Ectodermal cell (in vitro differentiated cells): ENCODE measurements at regions not wholly inside any gene's neighbourhood (a gene's known extent, or its start where the extent isn't known, plus 50 kb on each side); places are given as distances from the start of the nearest gene placed in this dataset.

Experiments used
- H3K27ac ChIP-seq: 2 replicates; pipeline ENCODE4 v1.7.0; 2013; ENCODE audit warnings: mild to moderate bottlenecking, low read depth, low read length; ENCODE audit not compliant: insufficient read depth, poor library complexity, severe bottlenecking
- H3K27me3 ChIP-seq: 2 replicates; pipeline ENCODE4 v1.7.0; 2013; ENCODE audit warnings: mild to moderate bottlenecking, low read length; ENCODE audit not compliant: insufficient read depth, control insufficient read depth, poor library complexity, severe bottlenecking
- H3K36me3 ChIP-seq: one replicate; pipeline ENCODE4 v1.7.0; 2013; ENCODE audit warnings: low read length; ENCODE audit not compliant: control insufficient read depth, insufficient read depth
- H3K4me1 ChIP-seq: one replicate; pipeline ENCODE4 v1.7.0; 2013; ENCODE audit warnings: low read length; ENCODE audit not compliant: control insufficient read depth, insufficient read depth
- H3K4me3 ChIP-seq: 2 replicates; pipeline ENCODE4 v1.7.0; 2013; ENCODE audit warnings: low read depth, low read length, control low read depth; ENCODE audit not compliant: insufficient read depth
- H3K9me3 ChIP-seq: 2 replicates; pipeline ENCODE4 v1.7.0; 2013; ENCODE audit warnings: mild to moderate bottlenecking, low read length, moderate library complexity; ENCODE audit not compliant: control insufficient read depth
- WGBS, 2 experiments: methylation state at CpG; one replicate each; pipeline ENCODE4 v1.1.7; 2013; ENCODE audit warnings: missing lambda C conversion rate in 2 of 2; 5-methylcytosine and 5-hydroxymethylcytosine counted together

DNA sequence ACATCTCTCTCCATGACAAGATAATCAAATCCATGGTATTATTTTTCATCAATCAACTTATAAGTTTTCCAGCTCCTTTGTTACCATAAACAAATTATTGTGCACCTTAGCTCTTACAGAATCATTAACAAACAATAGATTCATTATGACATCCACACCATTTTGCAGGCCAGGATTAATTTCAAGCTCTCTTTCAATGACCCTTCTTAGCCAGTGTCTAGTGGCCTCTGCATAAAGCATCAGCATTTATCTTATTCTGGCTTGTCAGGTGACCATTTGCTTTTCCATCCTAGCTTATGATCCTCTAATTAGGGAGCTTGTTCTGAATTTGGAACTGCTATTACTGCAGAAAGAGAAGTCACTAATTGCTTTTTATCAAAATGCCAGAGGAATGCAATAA lies 806.2 kb upstream of the CHAC2 start:
- Histone ChIP-seq H3K9me3 (no peaks in the 10 kb centered on the region), H3K4me3 (no peak overlapping the region), H3K4me1 (no peaks in the 10 kb centered on the region), H3K27me3 (no peaks in the 10 kb centered on the region), H3K27ac (no peak overlapping the region), H3K36me3 (no peaks in the 10 kb centered on the region)

DNA sequence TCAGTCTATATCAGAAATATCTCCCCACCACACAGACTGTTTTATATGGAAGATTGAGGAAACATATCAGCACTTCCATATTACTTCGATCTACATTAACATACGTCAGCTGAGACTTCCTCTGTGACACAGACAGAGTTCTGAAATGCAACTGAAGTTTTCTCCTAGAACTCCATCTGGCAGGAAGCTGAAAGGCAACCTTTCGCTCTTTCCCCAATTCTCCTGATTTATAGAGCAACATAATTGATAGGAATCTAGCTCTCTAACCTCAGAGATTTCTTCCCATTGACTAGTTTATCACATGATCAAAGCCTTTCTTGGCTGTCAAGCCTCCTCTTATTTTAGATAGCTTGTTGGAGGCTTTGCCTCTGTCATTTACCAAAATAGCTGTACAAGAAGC lies 806.7 kb upstream of the CHAC2 start:
- H3K4me3 ChIP-seq, result no peak overlapping the region
- no peaks in the 10 kb centered on the region for H3K4me1 ChIP-seq
- 96 to 99% methylated on average over 3 of the region's 3 CpGs for WGBS, 2 experiments
- no peaks in the 10 kb centered on the region for H3K27me3 ChIP-seq
- no peaks in the 10 kb centered on the region for H3K9me3 ChIP-seq
- no peaks in the 10 kb centered on the region for H3K36me3 ChIP-seq
- no peak overlapping the region for H3K27ac ChIP-seq

DNA sequence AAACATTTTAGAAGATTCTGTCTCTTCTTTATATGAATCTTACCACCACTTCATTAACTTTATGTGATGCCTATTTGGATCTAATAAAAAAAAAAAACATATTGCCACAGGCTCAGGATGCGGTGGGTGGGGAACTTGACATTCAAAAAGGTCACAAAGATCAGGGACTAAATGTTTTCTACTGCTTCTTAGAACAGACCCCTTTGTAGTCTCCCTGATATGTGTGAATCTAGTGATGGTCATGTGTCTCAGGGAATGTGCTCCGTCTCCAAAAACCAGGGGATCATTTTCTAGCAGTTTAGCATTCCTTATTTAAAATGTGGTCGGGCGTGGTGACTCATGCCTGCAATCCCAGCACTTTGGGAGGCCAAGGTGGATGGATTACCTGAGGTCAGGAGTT lies 807.8 kb upstream of the CHAC2 start:
- no peaks in the 10 kb centered on the region for H3K36me3 ChIP-seq
- H3K27me3 ChIP-seq, result no peaks in the 10 kb centered on the region
- WGBS, 2 experiments, result 91% methylated on average over 4 of the region's 4 CpGs
- no peaks in the 10 kb centered on the region for H3K4me1 ChIP-seq
- H3K27ac ChIP-seq, result no peak overlapping the region
- H3K9me3 ChIP-seq, result no peaks in the 10 kb centered on the region
- no peak overlapping the region for H3K4me3 ChIP-seq

DNA sequence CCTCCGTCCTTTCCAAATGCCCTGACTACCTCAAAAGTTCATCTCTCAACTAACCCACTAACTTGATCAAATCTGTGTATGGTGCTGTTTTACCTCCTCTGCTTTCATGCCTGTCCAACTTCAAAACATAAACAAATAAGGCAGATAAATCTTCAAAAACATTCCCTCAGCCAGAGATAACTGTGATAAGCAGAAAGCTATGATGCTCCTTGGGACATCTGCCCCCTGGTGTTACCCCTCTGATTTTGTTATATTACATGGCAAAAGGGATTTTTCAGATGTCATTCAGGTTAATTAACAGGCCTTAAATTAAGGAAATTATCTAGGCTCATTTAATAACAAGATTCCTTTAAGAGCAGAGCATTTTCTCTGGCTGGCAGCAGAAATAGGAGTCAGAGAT lies 810.8 kb upstream of the CHAC2 start:
- Histone ChIP-seq H3K36me3 (no peaks in the 10 kb centered on the region), H3K4me3 (no peak overlapping the region), H3K27ac (no peak overlapping the region), H3K9me3 (no peaks in the 10 kb centered on the region), H3K27me3 (no peaks in the 10 kb centered on the region), H3K4me1 (no peaks in the 10 kb centered on the region)
- 95 to 96% methylated on average over 1 of the region's 1 CpG for WGBS, 2 experiments

DNA sequence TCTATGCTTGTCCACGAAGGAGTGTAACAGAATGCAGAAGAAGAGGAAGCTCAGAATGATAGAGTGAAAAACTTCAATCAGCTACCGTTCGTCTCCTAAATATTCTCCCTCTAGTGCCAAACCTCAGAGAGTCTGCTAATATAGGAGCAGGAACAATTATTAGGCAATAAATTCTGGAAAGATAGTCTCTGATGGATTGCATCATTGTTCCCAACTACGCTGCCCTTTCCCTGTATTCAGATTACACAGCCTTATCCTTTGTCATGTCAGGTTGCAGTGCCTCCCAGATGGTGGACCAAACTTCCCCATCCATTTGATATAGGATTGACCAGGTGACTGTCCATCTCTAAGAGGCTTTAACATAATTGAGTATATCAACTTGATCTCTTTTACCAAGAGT lies 811.5 kb upstream of the CHAC2 start:
- H3K4me1 ChIP-seq, result no peaks in the 10 kb centered on the region
- H3K36me3 ChIP-seq, result no peaks in the 10 kb centered on the region
- no peaks in the 10 kb centered on the region for H3K27me3 ChIP-seq
- H3K9me3 ChIP-seq, result no peaks in the 10 kb centered on the region
- no peak overlapping the region for H3K27ac ChIP-seq
- WGBS, 2 experiments, result 88 to 98% methylated on average over 4 of the region's 4 CpGs
- H3K4me3 ChIP-seq, result no peak overlapping the region

DNA sequence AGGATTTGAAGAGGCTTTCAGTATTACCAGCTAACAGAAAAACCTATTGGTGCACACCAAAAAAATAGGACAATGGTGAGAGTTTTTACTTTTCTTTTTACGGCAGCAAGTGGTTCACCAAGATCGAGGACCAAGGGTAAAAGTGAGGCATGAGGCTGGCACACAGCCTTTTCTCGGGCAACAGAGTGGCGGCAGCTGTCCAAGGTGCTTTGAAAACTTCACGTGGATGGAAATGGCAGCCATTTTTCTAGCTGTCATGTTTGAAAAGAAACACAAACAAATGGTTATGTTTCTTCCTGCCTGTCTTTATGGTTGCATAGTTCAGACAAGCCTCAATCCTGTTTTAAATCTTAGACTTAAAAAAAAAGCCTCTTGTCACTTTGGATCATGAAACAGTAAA lies 812.5 kb upstream of the CHAC2 start:
- H3K27me3 ChIP-seq, result no peaks in the 10 kb centered on the region
- no peaks in the 10 kb centered on the region for H3K36me3 ChIP-seq
- no peaks in the 10 kb centered on the region for H3K9me3 ChIP-seq
- no peak overlapping the region for H3K27ac ChIP-seq
- H3K4me3 ChIP-seq, result no peak overlapping the region
- 88 to 89% methylated on average over 5 of the region's 5 CpGs for WGBS, 2 experiments
- H3K4me1 ChIP-seq, result no peaks in the 10 kb centered on the region

DNA sequence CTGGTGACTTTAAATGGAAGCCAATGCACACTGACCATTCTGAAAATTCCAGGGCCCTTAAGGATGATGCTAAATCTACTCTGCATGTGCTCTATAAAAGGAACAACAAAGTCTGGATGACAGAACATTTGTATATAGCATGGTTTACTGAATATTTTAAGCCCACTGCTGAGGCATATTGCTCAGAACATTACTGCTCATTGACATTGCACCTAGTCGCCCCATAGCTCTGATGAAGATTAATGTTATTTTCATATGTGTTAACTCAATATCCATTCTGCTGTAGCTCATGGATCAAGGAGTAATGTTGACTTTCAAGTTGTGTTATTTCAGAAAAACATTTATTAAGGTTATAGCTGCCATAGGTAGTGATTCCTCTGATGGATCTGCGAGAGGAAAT lies 827.5 kb upstream of the CHAC2 start:
- Histone ChIP-seq H3K4me3 (no peak overlapping the region), H3K27ac (no peak overlapping the region), H3K9me3 (no peaks in the 10 kb centered on the region), H3K4me1 (no peaks in the 10 kb centered on the region), H3K27me3 (no peaks in the 10 kb centered on the region), H3K36me3 (no peaks in the 10 kb centered on the region)
- WGBS, 2 experiments, result 78 to 95% methylated on average over 1 to 2 of the region's 2 CpGs

DNA sequence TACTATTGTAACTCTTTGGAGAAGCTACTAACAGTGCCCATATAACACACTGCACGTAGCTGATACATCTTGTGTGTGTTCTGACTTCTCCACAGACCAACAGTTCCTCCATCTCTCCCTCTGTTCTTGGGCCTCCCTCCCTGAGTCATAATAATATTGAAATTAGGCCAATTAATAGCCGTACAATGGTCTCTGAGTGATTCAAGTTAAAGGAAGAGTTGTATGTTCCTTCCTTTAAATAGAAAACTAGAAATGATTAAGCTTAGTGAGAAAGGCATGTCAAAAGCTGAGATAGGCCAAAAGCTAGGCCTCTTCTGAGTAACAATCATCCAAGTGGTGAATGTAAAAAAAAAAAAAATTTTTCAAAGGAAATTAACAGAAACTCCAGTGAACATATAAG lies 828.4 kb upstream of the CHAC2 start:
- Histone ChIP-seq H3K4me3 (no peak overlapping the region), H3K27ac (no peak overlapping the region), H3K36me3 (no peaks in the 10 kb centered on the region), H3K27me3 (no peaks in the 10 kb centered on the region), H3K4me1 (no peaks in the 10 kb centered on the region), H3K9me3 (no peaks in the 10 kb centered on the region)
- WGBS, 2 experiments, result 85 to 94% methylated on average over 2 of the region's 2 CpGs

DNA sequence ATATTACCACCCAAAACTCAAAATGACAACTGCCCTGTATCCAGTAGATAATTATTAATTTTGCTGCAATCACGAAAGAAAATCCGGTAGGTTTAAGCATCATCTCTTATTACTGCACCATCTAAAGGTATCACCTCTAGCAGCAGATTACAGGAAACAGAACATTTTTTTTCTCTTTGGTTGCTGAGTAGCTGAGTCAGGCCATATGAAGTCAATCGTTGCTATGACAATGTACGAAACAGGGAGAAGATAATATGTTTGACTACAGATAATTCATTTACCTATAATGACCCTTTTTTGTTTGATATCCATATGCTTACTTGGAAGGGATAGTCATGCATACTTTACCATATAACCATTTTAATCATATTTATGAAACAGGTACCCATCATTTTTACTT lies 831.6 kb upstream of the CHAC2 start:
- WGBS, 2 experiments, result 88 to 97% methylated on average over 2 of the region's 4 CpGs
- no peaks in the 10 kb centered on the region for H3K4me1 ChIP-seq
- H3K27ac ChIP-seq, result no peak overlapping the region
- no peaks in the 10 kb centered on the region for H3K9me3 ChIP-seq
- H3K27me3 ChIP-seq, result no peaks in the 10 kb centered on the region
- no peak overlapping the region for H3K4me3 ChIP-seq
- no peaks in the 10 kb centered on the region for H3K36me3 ChIP-seq

DNA sequence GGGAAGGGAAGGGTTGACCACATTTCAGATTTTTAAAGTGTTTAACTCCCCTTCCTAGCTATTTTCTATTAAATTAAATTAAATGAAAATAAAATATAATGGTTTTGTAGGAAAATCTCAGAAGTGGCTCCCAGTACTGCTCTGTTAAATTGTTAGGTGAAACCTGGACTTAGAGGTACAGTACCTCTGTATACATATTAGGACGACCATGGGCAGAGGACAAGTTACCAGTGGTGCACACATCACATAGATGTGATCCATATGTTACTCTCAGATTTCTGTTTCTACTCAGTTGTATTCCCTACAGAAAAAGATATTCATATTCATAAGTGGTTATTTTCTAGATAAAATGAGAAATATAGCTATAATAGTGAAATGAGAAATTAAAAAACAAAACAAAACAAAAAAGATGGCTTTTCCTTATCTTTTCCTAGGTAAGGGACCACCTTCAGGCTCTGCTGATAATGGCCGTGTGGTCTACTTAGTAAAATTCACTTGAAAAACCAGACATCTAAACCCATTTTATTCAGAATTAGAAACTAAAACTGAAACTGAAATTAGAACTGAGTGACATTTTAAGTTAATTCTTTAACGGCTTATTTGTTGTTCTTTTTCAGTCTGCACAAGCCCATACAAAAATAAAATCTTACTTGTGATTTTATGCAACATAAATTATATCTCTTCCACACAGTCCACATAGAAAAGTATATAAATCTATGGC lies 832.5 kb upstream of the CHAC2 start:
- H3K9me3 ChIP-seq, result no peaks in the 10 kb centered on the region
- no peaks in the 10 kb centered on the region for H3K4me1 ChIP-seq
- H3K27ac ChIP-seq, result no peak overlapping the region
- no peaks in the 10 kb centered on the region for H3K36me3 ChIP-seq
- WGBS, 2 experiments, result 95 to 100% methylated on average over 3 of the region's 3 CpGs
- no peaks in the 10 kb centered on the region for H3K27me3 ChIP-seq
- no peak overlapping the region for H3K4me3 ChIP-seq
